ENCODE measurements at regions not wholly inside any gene's neighbourhood (a gene's known extent, or its start where the extent isn't known, plus 50 kb on each side); places are given as distances from the start of the nearest gene placed in this dataset.

- TF ChIP-seq CTCF (IDR thresholded peaks at IDR 0.05; ENCODE audit: poor library complexity): no peak
- TF ChIP-seq EZH2 (IDR thresholded peaks at IDR 0.05; ENCODE audit: borderline replicate concordance): no peak
- TF ChIP-seq EZH2phosphoT487 (IDR thresholded peaks at IDR 0.05; ENCODE audit: low read depth, severe bottlenecking, unreplicated experiment): no peak
These were observed 346.1 kb upstream of the DDI1 start for GRCh38 chr11:103690356-103690755.
